ENCODE measurements at regions not wholly inside any gene's neighbourhood (a gene's known extent, or its start where the extent isn't known, plus 50 kb on each side); places are given as distances from the start of the nearest gene placed in this dataset.

GRCh38 chr2:2871480-2872308 is 505.9 kb downstream of the EIPR1 start:
- no peak for DNase-seq (ENCODE audit: low read depth)

DNA sequence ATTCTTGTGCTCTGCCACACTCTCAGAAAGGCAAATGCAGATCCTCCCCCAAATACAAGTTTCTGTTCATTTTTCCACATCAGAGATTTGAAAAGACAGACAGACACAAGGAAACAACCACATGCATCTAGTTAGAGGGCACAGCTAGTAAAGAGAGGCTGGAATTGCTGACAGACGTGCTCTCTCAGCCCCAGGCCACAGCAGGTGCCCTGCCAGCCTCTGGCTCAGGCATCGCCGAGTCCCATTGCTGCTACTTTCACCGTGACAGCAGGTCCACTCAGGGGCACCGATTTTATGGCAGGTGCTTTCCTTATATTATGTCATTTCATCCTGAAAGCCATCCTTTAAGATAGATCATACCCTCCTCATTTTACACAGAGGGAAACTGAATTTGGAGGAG is 507.5 kb downstream of the EIPR1 start:
- DNase-seq (ENCODE audit: low read depth) = no peak

DNA sequence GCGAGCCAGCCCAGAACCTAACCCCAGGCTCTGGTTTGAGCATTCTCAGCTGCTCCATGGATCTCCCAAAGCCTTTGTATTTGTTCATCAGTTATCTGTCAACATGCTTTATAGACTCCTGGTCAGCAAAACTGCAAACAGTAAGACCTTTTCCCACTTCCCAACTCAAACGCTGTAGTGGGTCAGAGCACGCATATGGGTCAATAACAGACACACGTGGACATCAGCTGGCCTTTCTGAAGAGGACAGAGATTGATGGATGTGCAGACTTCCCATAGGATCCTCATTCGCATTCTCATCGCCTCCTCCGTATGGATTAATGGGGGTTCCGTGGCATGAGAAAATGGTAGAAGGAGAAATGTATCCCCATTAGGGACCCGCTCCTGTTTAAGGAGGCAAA is 508.1 kb downstream of the EIPR1 start:
- DNase-seq (ENCODE audit: low read depth) = no peak

DNA sequence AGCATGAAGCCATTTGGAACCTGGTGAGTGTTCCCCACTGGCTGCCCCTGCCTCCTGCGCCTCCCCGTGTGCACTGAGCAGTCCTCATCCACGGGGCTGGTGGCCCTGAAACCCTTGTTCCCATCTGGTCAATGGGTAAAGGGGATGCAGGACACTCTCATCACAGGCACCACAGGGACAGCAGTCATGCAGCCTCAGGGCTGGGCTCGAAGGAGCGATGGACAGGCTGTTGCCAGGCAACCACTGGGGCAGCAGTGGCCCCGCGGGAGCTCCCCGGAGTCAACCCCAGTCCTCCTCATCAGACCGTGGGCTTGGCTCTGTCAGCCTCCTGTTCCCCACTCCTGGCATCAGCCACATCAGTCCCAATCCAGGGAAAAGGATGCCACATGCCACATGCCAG is 509.5 kb downstream of the EIPR1 start:
- no peak for DNase-seq (ENCODE audit: low read depth)

- DNase-seq (ENCODE audit: low read depth) = no peak
These were observed 510.1 kb downstream of the EIPR1 start for GRCh38 chr2:2867397-2867979.

GRCh38 chr2:2866459-2866858 is 511.2 kb downstream of the EIPR1 start:
- DNase-seq (ENCODE audit: low read depth) = no peak

GRCh38 chr2:2862386-2862785 is 515.2 kb downstream of the EIPR1 start:
- DNase-seq (ENCODE audit: low read depth) = no peak

GRCh38 chr2:2861666-2862240 is 515.9 kb downstream of the EIPR1 start:
- DNase-seq (ENCODE audit: low read depth) = no peak

DNA sequence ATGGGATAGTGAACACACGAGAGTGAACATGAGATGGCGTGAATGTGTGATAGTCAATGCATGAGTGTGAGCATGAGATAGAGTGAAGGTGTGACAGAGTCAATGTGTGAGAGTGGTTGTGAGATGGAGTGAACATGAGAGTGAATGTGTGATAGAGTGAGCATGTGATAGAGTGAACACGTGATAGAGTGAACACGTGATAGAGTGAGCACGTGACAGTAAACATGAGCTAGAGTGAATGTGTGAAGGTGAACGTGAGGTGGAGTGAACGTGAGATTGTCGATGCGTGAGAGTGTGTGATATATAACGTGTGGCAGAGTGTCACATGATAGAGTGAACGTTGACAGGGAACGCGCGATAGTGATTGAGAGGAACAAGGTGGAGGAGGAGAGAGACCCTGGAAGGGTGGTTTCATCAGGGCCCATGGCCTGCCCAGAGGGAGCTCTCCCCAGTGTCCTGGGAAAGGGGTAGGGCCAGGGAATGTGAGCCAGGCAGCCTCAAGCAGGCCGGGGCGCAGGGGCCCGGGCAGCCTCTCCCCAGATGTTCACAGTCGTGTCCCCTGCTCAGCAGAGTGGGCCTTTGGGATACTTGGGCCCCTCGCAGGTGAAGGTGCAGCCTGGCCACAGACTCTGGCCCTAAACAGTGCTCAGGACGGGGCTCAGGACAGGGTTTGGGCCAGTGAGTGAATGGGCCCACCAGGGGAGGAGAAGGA is 516.9 kb downstream of the EIPR1 start:
- no peak for DNase-seq (ENCODE audit: low read depth)

DNA sequence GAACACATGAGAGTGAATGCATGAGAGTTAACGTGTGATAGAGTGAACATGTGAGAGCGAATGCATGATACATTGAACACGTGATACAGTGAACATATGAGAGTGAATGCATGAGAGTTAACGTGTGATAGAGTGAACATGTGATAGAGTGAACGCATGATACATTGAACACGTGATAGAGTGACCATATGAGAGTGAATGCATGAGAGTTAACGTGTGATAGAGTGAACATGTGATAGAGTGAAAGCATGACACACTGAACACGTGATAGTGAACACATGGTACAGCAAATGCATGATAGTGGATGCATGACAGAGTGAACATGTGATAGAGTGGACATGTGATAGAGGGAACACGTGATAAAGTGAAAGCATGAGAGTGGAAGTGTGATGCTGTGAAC is 517.9 kb downstream of the EIPR1 start:
- DNase-seq (ENCODE audit: low read depth) = no peak

GRCh38 chr2:2859164-2859563 is 518.5 kb downstream of the EIPR1 start:
- no peak for DNase-seq (ENCODE audit: low read depth)

DNA sequence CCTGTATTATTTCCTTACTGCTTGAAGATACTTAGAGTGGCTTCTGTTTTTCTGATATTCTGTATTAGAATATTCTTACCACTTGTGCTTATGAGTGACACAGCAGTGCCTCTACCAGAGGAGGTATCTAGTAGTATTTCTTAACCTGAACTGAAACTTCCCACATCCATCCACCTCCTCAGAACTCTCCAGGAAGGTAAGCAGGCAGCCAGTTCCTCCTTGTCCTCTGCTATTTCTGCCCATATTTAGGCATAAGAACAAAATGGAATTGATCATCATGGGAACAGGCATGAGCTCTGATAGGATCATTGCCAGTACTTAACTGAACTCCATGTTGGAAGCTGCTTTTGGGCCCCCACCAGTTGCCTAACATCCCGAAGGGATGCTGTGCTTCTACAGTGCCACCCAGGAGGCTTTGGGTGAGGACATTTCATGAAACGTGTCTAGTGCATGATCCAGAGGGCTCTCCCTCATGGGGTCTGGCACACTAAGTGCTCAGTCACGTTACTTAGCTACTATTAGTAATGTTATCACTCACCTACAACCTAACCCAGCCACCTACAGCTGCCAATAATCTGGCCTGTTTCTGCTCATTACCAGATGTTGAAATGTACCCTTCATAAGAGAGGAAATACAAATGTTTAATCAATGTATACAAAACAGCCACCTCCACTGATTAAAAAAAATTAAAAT is 520.7 kb downstream of the EIPR1 start:
- DNase-seq (ENCODE audit: low read depth) = no peak

- no peak for DNase-seq (ENCODE audit: low read depth)
These were observed 522.3 kb downstream of the EIPR1 start for GRCh38 chr2:2855297-2855696.

DNA sequence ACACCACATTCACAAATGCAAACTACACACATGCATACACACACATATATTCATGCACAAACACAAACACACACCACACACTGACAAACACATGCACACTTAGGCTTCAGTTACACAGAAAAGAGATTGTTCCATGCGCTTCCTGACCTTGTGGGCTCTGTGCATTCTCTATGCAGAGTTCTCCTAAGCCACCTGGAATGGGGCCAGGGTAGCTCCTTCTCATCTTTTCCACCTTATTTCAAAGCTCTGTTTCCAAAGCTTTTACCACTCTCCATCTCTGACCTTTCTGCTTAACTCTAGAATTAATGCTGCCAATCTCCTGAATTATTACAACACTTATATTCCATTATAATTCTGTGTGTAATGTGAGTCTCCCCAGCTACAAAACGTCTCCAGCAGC is 522.3 kb upstream of the MYT1L start:
- DNase-seq (ENCODE audit: low read depth) = no peak

- no peak for DNase-seq (ENCODE audit: low read depth)
These were observed 521.0 kb upstream of the MYT1L start for GRCh38 chr2:2851806-2852777.

DNA sequence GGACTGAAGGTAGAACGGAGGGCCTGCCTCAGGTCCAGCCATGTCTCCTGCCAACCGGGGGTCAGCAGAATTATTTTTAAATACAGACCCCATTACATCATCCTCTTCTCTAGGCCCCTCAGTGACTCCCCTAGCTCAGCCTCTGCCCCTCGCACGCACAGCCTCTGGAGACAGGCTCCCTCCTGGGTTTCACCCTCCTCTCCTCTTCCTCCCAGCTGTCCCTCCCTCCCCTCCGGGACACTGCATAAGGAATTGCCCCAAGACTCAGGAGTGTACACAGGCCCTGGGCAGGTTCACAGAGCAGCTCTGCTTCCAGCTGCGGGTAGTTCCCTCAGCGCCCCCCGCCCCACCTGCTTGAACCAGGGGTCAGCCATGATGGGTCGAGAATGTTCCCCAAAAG is 520.2 kb upstream of the MYT1L start:
- DNase-seq (ENCODE audit: low read depth) = no peak

DNA sequence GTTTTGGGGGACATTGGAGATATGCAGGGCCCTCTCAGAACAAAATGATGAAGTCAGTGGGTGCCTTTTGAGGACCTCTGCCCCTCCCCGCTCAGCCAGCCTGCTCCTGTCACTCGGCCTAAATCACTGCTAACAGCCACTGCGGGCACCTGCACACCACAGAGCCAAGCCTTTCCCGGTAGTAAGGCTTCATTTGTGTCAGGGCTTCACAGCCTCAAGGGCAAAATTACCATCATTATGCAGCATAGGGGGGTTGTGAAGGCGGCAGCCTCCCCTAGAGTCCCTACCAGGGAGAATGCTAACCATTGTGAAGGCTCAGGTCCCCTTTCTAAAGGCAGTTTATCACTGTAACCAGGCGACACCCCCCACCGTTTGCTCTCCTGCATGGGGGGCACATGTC is 519.8 kb upstream of the MYT1L start:
- no peak for DNase-seq (ENCODE audit: low read depth)

- no peak for DNase-seq (ENCODE audit: low read depth)
These were observed 519.2 kb upstream of the MYT1L start for GRCh38 chr2:2850218-2850755.

DNA sequence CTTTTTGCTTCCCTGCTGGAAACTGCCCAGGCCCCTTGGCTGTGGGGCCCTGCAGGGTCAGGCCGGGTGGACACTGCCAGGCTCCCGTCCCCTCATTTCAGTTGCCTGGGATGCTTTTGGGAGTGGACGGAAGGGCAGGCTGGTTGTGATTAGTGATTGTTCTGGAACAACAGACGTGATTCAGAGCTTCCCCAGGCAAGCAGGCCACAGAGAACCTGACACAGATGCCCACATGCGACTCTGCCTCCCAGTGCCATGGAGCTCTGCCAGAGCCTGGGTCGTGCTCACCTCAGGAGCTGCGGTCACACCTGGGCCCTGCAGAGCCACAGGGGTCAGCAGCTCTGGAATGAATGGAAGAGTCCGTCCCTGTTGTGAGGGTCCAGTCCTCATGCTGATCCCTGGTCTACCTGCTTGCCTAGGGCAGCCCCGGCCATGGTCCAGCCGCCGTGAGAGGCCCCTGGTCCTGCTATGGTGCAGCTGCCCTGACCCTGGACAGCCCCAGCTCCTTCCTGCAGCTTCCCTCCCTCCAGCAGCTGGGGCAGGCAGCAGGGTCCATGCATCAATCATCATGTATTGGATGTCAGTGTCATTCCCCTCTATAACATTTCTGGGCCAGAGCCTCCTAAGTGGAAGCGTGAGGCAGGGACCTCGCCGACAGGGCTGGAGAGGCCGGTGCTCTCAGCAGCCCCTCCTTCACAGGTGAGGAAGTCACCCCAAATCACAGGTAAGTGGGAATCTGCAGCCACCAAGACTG is 518.6 kb upstream of the MYT1L start:
- DNase-seq (ENCODE audit: low read depth) = no peak

All from T-helper 22 cell (primary cell).